ENCODE measurements at regions not wholly inside any gene's neighbourhood (a gene's known extent, or its start where the extent isn't known, plus 50 kb on each side); places are given as distances from the start of the nearest gene placed in this dataset.
"Not testable (repeated sequence)": the region's sequence is repeated elsewhere in the genome, so short reads cannot be mapped to it uniquely, and the experiment has no call there.

DNA sequence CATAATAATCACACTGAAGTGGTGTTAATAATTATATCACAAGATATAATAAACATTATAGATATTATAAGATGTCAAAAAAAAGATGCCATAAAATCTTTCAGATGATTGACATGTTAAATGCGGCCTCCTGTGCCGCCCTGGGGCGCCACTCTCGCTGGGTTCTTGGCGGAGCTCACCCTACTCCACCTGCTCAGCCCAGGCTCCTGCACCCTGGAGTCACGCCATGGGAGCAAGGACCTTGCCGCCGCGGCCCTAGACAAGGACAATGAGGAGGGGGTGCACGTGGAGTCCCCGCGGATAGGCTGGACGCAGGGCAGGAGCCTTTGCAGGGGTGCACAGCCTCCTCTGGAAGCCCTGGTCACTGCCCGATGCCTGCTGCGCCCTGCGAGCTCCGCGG is 77.5 kb upstream of the ZNF337 start:
- not testable (repeated sequence) for DNase-seq

DNA sequence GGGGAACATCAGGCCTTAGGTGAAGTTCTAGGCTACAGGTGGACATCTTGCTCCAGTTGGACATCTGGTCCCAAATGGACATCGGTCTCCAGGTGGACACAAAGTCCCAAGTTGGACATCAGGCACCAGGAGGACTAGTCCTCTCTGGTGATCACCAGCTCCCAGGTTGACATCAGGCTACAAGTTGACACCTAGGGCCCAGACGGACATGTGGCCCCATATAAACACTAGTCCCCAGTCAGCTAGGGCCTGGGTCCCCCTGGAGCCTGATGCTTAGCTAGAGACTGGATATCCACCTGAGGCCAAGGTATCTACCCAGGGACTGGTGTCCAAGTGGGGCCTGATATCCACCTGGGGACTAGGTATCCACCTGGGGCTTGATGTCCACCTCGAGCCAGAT is 75.8 kb upstream of the ZNF337 start:
- DNase-seq: not testable (repeated sequence)

DNA sequence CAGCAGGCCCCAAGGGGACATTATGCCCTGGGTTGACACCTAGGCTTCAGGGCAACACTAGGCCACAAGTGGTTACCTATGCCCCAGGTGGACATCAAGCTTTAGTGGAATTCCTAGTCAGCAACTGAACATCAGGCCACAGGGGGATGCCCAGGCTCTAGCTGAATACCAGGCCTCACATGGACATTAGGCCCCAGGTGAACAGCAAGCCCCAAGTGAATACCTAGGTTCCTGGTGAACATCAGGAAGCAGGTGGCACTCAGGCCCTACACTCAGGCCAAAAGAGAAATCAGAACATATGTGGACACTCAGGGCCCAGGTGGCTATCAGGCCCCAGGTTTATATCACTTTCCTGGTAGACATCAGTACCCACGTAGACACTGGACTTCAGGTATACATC is 75.2 kb upstream of the ZNF337 start:
- DNase-seq: not testable (repeated sequence)

DNA sequence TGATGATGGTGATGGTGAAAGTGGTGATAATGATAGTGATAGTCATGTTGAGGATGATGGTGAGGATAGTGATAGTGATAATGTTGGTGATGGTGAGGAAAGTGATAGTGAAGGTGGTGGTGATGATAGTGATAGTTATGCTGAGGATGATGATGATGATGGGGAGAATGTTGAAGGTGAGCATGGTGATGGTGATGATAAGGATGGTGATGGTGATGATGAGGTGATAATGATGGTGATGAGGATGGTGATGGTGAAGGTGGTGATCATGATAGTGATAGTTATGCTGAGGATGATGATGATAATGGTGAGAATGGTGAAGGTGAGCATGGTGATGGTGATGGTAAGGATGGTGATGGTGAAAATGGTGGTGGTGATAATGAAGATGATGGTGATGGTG is 64.9 kb upstream of the ZNF337 start:
- DNase-seq: no peak

DNA sequence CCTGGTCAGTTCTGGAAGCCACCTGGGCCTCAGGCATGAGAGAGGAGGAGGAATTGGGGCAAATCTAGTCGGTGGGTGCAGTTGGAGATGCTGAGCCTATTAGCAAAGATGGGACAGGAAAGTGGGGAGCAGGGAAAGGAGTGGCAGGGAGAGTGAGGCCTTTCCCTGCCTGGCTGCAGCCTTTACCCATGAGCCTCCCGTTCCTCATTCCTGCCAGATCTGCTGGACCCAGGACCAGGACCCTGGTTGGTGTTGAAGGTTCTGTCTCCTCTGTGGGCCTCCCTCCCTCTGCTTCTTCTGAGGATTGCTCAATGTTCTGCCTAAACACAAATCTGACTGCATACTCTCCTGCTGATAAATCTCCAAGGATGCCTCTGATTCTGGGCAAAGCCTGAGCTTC is 64.4 kb upstream of the ZNF337 start:
- DNase-seq: not testable (repeated sequence)

DNA sequence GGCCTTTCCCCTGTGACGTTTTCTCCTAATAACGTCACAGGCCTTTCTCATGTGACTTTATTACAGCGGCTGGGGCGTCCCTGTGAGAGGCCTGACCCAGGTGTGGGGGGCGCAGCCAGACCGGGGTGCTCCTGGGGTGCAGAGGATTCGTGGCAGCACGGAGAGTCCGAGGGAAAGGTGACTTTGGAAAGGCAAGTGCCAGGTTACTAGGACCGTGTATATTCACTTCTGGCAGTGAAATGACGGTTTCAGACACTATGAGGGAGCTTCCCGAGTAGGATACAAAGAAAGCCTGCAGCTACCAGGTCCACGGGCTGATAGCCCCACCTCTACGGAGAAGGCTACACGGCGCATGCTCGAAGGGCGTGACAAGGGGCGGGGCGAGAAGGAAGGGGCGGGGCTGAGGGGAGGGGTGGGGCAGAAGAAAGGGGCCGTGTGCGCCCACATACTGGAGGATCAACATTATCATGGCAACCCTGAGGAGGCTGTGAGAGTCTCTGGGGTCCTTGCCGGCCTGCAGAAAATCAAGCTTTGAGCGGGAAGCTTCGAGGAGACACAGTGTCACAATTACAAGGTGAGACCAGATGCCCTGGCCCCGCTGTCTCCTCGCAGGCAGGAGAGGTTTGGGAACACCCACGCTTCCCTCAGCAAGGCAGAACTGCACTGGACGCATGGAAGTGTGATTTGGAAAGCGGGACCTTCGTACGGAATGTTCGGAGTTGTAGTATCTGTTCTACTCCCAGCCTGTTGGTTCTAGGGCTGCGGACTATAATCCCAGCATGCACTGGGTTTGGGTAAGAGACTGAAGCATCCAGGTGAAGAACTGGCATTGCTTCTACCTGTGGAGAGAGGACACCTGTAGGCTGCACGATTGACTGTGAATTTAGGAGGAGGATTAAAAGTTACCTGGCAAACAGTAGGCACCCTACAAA is 54.4 kb upstream of the ZNF337 start:
- DNase-seq: peak; percentile 50 to 80

DNA sequence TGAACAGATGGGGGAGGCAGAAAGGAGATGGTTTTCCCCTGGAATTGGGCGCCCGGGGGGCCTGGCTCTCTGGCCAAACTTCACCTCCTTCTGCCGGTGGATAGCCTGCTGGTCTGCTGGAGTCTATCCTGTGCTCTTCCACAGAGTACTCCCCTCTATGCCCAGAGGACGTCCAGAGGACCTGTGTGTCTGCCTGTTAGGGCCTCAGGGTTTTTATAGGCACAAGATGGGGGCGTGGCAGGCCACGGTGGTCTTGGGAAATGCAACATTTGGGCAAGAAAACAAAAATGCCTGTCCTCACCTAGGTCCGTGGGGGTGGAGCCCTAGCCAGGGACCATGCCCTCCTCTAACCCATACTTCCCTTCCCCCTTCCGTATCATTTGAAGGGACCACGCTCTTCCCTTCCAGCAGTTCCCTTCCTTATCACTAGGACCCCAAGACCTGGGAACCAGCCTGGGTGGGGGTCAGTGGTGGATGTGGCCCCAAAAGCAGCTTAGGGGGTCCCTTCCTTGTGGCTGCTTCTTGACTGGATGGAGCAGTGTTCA is 53.6 kb upstream of the ZNF337 start:
- DNase-seq: no peak

DNA sequence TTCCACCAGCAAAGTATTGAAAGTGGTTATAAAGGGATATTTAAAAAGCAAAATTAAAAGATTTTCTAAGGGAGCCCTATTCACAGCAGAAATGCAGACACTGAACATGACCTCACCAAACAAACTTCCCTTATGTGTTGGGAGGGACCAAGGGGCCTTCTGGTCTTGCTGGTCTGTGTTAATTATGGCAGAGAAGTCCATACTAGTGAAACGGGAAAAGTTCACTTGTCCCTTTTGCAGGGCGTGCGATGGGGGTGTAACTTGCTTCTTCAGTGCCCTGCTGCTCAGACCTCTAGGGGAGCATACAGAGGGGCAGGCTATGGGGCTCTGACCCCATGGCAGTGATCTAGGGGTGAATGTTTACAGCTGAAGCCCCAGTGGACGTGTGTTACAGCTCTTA is 53.0 kb upstream of the ZNF337 start:
- DNase-seq: no peak
